IPS-20b (cell line): ENCODE measurements at regions not wholly inside any gene's neighbourhood (a gene's known extent, or its start where the extent isn't known, plus 50 kb on each side); places are given as distances from the start of the nearest gene placed in this dataset.

Experiments
- H3K27ac ChIP-seq: one replicate; pipeline ENCODE4 v1.5.1; 2013; ENCODE audit warnings: low read length
- H3K27me3 ChIP-seq: 2 replicates; pipeline ENCODE4 v1.6.1; 2013; ENCODE audit warnings: mild to moderate bottlenecking, low read length, inconsistent platforms; ENCODE audit not compliant: insufficient read depth
- H3K36me3 ChIP-seq: 2 replicates; pipeline ENCODE4 v1.6.1; 2013; ENCODE audit warnings: low read depth, mild to moderate bottlenecking, inconsistent platforms, low read length, moderate library complexity; ENCODE audit not compliant: insufficient read depth
- H3K4me1 ChIP-seq: 2 replicates; pipeline ENCODE4 v1.6.1; 2013; ENCODE audit warnings: mild to moderate bottlenecking, control low read depth, inconsistent platforms, low read length, moderate library complexity; ENCODE audit not compliant: insufficient read depth
- H3K4me3 ChIP-seq: 2 replicates; pipeline ENCODE4 v1.5.1; 2013; ENCODE audit warnings: mild to moderate bottlenecking, low read length, inconsistent platforms
- H3K9ac ChIP-seq: 2 replicates; pipeline ENCODE4 v1.6.1; 2013; ENCODE audit warnings: low read depth, mild to moderate bottlenecking, inconsistent platforms, low read length, moderate library complexity
- H3K9me3 ChIP-seq: 2 replicates; pipeline ENCODE4 v1.6.1; 2013; ENCODE audit warnings: mild to moderate bottlenecking, low read depth, low read length, inconsistent platforms; ENCODE audit not compliant: insufficient read depth

DNA sequence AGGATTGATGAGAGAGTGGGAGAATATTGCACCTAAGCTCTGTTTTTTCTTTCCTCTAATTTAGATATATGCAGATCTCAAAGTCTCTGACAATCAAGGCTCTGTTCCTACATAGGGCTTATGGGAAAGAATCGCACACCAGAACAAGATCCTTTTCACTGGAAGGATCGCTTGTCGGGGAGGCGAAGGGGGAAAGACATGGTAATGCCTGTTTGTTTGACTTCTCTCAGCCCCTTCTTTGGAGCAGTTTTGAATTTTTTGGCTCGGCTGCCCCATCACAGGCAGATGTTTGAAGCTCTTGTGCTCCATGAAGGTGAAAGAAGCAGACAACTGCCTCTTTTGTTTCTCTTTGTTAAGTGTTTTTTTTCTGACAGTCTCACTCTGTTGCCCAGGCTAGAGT is 599.9 kb upstream of the ZNF608 start:
- no peaks in the 10 kb centered on the region for H3K9me3 ChIP-seq
- H3K27me3 ChIP-seq: no peaks in the 10 kb centered on the region
- H3K27ac ChIP-seq: no peak overlapping the region
- peaks cover 25% of the 10 kb centered on the region for H3K4me1 ChIP-seq
- H3K36me3 ChIP-seq: no peaks in the 10 kb centered on the region
- H3K9ac ChIP-seq: no peak overlapping the region
- H3K4me3 ChIP-seq: no peak overlapping the region

DNA sequence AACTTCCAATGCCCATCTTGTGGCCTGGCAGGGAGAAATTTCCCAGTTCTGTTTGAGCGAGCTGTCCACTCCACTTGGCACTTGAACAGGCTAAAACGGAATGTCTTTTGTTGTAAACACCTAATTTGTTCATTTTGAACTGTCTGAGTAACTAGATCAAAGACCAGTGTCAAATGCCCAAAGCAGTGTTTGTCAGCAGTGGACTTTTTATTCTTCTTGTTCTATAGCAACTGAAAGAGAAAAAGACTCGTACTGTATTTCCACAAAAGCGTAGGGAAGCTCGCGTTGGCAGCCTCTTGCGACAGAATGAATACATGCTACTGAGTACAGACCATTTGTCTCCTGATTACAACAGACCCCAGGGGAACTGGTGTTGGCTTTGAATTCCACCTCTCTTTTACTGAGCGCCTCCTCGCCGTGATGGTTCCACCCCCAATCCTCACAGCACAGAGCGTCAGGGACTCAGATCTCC is 601.8 kb upstream of the ZNF608 start:
- Histone ChIP-seq H3K4me1 (peaks cover 25% of the 10 kb centered on the region), H3K27me3 (no peaks in the 10 kb centered on the region), H3K36me3 (no peaks in the 10 kb centered on the region), H3K4me3 (peak overlapping the region; percentile 43; the same call in 1 of the 2 replicates), H3K9ac (peak overlapping the region; percentile 51; the same call in 1 of the 2 replicates), H3K27ac (peak overlapping the region; percentile 16), H3K9me3 (no peaks in the 10 kb centered on the region)

DNA sequence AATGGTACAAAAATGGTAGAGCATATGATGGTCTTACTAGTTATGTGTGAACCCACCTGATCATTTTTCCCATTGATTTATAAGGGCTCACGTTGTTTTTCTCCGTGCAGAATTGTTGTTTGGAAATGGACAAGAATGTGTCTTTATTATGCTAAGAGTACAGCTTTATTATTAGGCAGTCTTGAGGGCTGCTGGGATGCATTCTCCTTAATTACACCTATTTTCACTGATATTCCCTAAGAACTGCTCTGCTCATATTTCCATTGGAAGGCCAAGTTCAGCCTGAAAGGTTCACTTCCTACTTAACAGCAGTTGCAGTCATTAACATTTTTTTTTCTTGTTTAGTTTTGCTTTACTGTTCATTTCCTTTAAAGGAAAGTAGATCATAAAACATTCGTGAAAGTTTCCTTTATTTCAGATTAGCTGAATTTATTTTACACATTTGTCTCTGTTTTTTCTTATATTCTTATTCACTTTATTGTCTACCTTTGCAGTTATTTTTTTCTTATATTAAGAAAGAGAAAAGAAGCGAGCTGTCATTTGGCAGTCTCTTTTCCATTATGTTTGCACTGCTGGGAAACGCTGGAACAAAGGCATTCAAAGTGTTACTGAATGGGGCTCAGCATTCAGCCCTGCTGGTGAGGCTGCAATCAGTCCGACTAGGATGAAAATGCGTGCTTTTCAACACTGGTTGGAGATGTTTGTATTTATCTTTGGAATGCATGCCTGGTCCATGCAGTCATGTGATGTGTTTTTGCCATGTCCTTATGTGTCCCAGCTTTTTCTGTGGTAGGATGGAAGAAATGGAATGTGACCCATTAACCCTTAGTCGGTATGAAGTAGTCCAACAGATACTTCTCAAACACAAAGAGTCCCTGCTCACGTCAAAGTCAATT is 602.7 kb upstream of the ZNF608 start:
- peaks cover 25% of the 10 kb centered on the region for H3K4me1 ChIP-seq
- no peaks in the 10 kb centered on the region for H3K36me3 ChIP-seq
- no peaks in the 10 kb centered on the region for H3K9me3 ChIP-seq
- peak overlapping the region; percentile 43; the same call in 1 of the 2 replicates for H3K4me3 ChIP-seq
- peak overlapping the region; percentile 51; the same call in 1 of the 2 replicates for H3K9ac ChIP-seq
- peak overlapping the region; percentile 16 for H3K27ac ChIP-seq
- H3K27me3 ChIP-seq: no peaks in the 10 kb centered on the region

DNA sequence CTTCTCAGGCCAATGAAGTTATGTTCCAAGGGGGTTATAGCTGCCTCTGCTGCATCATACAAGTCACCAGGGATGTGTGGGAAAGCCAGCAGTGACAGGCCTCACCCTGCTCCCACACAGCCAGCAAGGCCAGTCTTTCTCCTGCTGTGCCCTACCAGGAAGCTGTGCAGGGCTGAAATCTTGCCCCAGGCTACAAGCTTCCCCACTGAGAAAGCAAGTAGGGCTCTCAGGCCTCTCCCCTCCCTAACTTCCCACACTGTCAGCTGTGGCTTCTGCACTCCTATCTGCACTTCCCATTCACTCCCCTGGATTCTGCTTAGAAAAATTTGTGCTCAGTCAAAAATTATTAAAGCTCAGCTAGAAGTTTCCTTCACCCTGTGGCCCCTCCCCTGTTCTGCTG is 611.2 kb upstream of the ZNF608 start:
- no peaks in the 10 kb centered on the region; the same call in 1 of the 2 replicates for H3K4me1 ChIP-seq
- H3K4me3 ChIP-seq: no peak overlapping the region
- no peak overlapping the region for H3K27ac ChIP-seq

DNA sequence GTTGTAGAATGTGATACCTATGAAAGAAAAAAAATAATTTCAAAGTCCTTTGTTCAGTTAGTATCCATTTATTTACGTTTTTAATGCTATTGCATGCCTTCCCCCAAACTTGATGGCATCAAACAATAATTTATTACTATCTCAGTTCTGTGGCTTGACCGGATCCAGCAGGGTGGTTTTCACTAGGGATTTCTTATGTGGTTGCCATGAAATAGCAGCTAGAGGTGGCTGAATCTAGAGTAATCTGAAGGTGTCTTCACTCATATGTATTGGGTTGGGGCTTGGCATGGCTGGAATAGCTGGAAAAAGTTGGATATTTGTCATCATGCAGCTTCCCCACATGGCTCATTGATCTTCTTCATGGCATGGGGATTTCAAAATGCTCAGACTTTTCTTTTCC is 619.3 kb upstream of the ZNF608 start:
- Histone ChIP-seq H3K27me3 (no peaks in the 10 kb centered on the region), H3K27ac (no peak overlapping the region)

More for the DNA sequence above, 611.2 kb upstream of the ZNF608 start:
- H3K36me3 ChIP-seq: no peaks in the 10 kb centered on the region
- H3K9me3 ChIP-seq: peaks cover 5% of the 10 kb centered on the region; the same call in 1 of the 2 replicates
- no peaks in the 10 kb centered on the region for H3K27me3 ChIP-seq
- H3K9ac ChIP-seq: no peak overlapping the region

DNA sequence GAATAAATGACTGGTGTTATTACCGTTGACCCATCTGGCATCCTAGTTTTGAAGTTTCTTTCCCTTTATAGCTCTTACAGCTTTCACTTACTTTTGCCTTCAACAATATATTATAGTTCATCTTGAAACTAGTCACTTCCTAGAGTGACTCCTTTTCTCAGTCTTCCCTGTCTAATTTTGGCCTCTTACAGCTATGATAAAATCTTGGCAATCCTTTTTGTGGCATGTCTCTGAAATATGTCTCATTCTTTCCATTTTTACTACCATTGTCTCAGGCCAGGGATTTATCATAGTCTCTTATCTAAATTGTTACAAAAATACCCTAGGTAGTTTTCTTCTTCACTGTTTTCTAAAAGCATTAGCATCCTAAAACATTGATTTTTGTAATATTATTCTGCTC is 621.3 kb upstream of the ZNF608 start:
- Histone ChIP-seq H3K27ac (no peak overlapping the region), H3K4me3 (no peak overlapping the region), H3K27me3 (no peaks in the 10 kb centered on the region), H3K9ac (no peak overlapping the region), H3K4me1 (peaks cover 29% of the 10 kb centered on the region; the same call in 1 of the 2 replicates), H3K36me3 (no peaks in the 10 kb centered on the region), H3K9me3 (peaks cover 4% of the 10 kb centered on the region)

More for the DNA sequence above, 619.3 kb upstream of the ZNF608 start:
- Histone ChIP-seq H3K4me3 (no peak overlapping the region), H3K9me3 (peaks cover 4% of the 10 kb centered on the region), H3K36me3 (no peaks in the 10 kb centered on the region), H3K9ac (no peak overlapping the region), H3K4me1 (peaks cover 17% of the 10 kb centered on the region; the same call in 1 of the 2 replicates)

DNA sequence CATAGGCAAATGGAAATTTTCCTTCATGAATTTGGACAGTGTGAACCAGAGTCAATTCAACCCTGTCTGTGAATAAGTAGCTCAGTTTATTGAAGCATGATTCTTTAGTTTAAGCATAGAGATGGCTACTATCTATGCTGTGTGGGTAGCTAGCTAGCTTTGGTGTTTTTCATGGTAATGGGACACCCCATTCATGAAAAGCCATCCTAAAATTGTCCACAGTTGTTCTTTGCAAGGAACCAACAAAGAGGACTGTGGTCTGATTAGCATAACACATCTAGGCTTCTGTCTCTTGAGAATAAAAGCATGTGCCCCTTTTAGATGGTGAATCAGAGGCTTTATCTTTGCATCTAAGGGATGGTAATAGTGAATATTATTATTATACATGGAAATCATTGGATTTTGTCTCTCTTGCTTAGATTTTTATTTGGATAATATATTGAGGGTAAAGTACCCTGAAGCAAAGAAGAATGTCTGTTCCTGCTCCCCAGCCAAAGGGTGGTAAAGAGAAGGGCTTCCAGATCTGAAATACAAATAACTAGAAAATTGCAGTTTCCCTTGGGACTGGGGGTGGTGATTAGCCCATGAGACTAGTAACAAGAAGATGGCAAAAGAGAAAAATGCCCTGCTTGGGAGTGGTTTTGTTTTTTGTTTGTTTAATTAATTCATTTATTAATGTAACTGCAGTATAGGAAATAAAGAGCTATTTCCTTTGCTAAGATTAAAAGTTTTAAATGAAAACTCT is 624.2 kb upstream of the ZNF608 start:
- Histone ChIP-seq H3K4me1 (peaks cover 49% of the 10 kb centered on the region; the same call in 1 of the 2 replicates), H3K9ac (no peak overlapping the region)

DNA sequence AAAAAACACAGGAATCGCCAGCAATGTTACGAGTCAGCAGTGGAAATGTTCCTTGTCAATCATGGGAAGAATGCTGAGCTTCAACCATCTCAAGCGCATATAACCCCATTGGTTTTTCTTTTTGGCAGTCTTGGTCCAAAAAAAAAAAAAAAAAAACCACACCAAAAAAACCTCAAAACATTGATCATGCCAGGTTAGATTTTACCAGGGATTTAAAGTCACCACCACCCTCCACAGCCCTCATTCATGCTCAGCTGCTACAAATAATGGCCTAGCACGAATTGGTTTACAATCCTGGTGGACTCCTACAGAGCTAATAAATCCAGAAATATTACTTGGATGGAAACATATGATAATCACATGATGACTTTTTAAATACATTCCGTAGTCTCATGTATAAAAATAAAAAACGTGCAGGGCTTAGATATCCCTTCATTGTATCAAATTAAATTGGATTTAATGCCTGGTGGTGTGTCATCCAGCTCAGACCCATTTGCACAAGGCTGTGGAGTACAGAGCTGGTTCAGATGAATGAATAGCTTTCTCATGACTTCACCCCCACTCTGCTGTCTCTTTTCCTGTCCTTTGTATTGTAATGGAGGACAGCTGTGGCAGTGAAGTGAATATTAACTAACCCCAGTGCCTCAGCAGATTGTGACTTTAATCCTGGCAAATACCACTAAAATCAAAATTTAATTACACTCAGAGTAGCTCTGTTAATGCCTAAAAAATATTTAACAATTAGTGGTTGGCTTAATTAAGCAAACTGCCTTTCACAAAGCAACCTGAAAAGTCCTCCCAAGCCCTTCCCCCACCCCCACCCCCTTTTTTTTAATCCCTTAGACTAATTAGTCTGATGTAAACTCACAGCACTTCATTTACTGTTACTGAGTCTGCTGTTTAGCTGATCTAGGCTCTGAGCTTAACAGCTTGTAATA is 626.5 kb upstream of the ZNF608 start:
- Histone ChIP-seq H3K9ac (peak overlapping the region; percentile 65; the same call in 1 of the 2 replicates), H3K27me3 (no peaks in the 10 kb centered on the region), H3K9me3 (peaks cover 3% of the 10 kb centered on the region; the same call in 1 of the 2 replicates), H3K27ac (peak overlapping the region; percentile 78), H3K4me1 (peaks cover 55% of the 10 kb centered on the region), H3K4me3 (peak overlapping the region; percentile 41; the same call in 1 of the 2 replicates), H3K36me3 (no peaks in the 10 kb centered on the region)

More for the DNA sequence above, 624.2 kb upstream of the ZNF608 start:
- peaks cover 4% of the 10 kb centered on the region for H3K9me3 ChIP-seq
- H3K36me3 ChIP-seq: no peaks in the 10 kb centered on the region
- no peaks in the 10 kb centered on the region for H3K27me3 ChIP-seq
- H3K27ac ChIP-seq: no peak overlapping the region
- no peak overlapping the region for H3K4me3 ChIP-seq

DNA sequence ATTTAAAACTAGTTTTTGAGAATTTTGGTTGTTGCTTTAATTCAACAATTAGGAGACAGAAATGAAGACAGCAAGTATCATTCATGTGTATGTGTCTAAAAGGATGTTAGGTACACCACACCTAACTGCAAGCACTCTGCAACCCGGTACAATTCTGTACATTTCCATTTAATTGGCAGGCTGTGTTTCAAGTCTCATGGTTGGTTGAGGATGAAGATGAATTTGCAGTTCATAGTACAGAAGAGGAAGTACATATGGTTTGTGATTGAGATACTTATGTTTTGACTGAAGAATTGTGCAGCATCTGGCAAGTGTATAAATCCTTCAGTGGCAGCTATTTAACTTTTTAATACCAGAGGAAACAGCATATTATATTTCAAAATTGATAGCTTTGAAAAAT is 628.7 kb upstream of the ZNF608 start:
- H3K4me3 ChIP-seq: no peak overlapping the region

DNA sequence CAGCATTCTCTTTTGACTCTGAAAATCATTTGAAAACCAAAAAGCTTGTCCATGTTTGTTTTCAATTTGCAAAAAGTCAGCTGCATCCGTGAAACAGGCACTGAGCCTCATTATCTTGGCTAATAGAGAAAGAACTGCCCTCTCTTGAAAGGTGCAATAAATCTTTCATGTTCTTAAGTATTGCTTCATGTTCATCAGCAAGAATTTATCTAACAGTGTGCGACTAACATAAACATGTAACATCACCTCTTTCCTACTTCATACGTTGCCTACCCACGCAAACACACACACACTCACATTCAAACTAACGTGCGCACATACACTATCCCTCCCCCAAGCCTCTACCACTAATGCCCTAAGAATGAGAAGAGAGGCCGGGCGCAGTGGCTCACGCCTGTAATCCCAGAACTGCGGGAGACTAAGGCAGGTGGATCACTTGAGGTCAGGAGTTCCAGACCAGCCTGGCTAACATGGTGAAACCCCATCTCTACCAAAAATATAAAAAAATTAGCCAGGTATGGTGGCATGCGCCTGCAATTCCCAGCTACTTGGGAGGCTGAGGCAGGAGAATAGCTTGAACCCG is 629.7 kb upstream of the ZNF608 start:
- H3K9ac ChIP-seq: no peak overlapping the region
- H3K27ac ChIP-seq: no peak overlapping the region
- no peaks in the 10 kb centered on the region for H3K9me3 ChIP-seq
- H3K4me1 ChIP-seq: peaks cover 40% of the 10 kb centered on the region
- H3K4me3 ChIP-seq: no peak overlapping the region
- H3K36me3 ChIP-seq: no peaks in the 10 kb centered on the region
- H3K27me3 ChIP-seq: no peaks in the 10 kb centered on the region

More for the DNA sequence above, 628.7 kb upstream of the ZNF608 start:
- Histone ChIP-seq H3K9ac (no peak overlapping the region), H3K9me3 (no peaks in the 10 kb centered on the region), H3K27ac (no peak overlapping the region), H3K4me1 (peaks cover 48% of the 10 kb centered on the region), H3K27me3 (no peaks in the 10 kb centered on the region), H3K36me3 (no peaks in the 10 kb centered on the region)
